HCT116 (cell line): ENCODE measurements at regions not wholly inside any gene's neighbourhood (a gene's known extent, or its start where the extent isn't known, plus 50 kb on each side); places are given as distances from the start of the nearest gene placed in this dataset.

ENCODE experiments used
- ATAC-seq: fragments of 200-7000 bp; cut with Tn5 transposase; 2 replicates; pipeline ENCODE4 v1.9.1; 2020; ENCODE audit warnings: mild to moderate bottlenecking, moderate library complexity
- BruUV-seq: library from RNA; stranded (reverse); fragments of 400-500 nt; replicated peaks from 2 replicates; lab custom pipeline; 2021; lab: Mats Ljungman, UMichigan
- CTCF ChIA-PET: fragments of 300-600 bp; sonication (Branson Sonifier 250); formaldehyde crosslinking; loops from one replicate; lab custom pipeline; 2021; ENCODE audit warnings: antibody characterized with exemption; lab: Charles Lee
- POLR2A ChIA-PET: fragments of 300-600, 350-600 bp; sonication (Branson Sonifier 250); formaldehyde crosslinking; loops from one replicate; lab custom pipeline; 2021; ENCODE audit warnings: antibody characterized with exemption; lab: Charles Lee
- RAD21 ChIA-PET, 2 experiments: fragments of 300-600 bp; sonication (Branson Sonifier 250); formaldehyde crosslinking; loops; one replicate each; lab custom pipeline; 2023; ENCODE audit warnings: low total read pairs in 2 of 2; ENCODE audit not compliant: uncharacterized antibody in 2 of 2, unreplicated experiment in 2 of 2, low non-redundant PET in 1 of 2; lab: Charles Lee
- DNase-seq: peaks from one replicate; pipeline ENCODE4 v3.0.0-alpha.2; 2010; ENCODE audit warnings: low read depth, low spot score
- H2AFZ ChIP-seq: fragments of 200-600 bp; shearing (Covaris generic), sonication (generic); 2 replicates; pipeline ENCODE4 v1.6.1; 2017; ENCODE audit warnings: low read depth, mixed run types, mixed read lengths, antibody characterized with exemption, low read length; ENCODE audit not compliant: poor library complexity, severe bottlenecking
- H3K27ac ChIP-seq: 2 replicates; pipeline ENCODE4 v1.5.1; 2012; ENCODE audit warnings: low read depth, low read length
- H3K27me3 ChIP-seq: fragments of 200-600 bp; sonication (generic); 2 replicates; pipeline ENCODE4 v1.6.1; 2016; ENCODE audit warnings: mixed run types, low read length, mixed read lengths; ENCODE audit not compliant: insufficient read depth
- H3K36me3 ChIP-seq, 2 experiments: fragments of 200-500 bp in 1 of 2; fragments of 200-600 bp in 1 of 2; sonication (Bioruptor generic) in 1 of 2; sonication (generic) in 1 of 2; 2 replicates each; pipeline versions ENCODE4 v1.5.1 to v1.6.1; 2014 to 2016; ENCODE audit warnings: low read length in 2 of 2, inconsistent platforms in 1 of 2, mixed read lengths in 1 of 2, mixed run types in 1 of 2; ENCODE audit not compliant: insufficient read depth in 2 of 2, control insufficient read depth in 1 of 2
- H3K4me1 ChIP-seq, 2 experiments: fragments of 200-600 bp in 1 of 2; sonication (generic) in 1 of 2; 2 replicates each; pipeline versions ENCODE4 v1.5.1 to v1.6.1; 2012 to 2017; ENCODE audit warnings: low read length in 2 of 2, inconsistent platforms in 1 of 2, mild to moderate bottlenecking in 1 of 2, mixed read lengths in 1 of 2, mixed run types in 1 of 2, moderate library complexity in 1 of 2; ENCODE audit not compliant: insufficient read depth in 2 of 2, control insufficient read depth in 1 of 2
- H3K4me2 ChIP-seq: fragments of 200-600 bp; sonication (generic); 2 replicates; pipeline ENCODE4 v1.6.1; 2017; ENCODE audit warnings: mixed run types, low read length, mixed read lengths
- H3K4me3 ChIP-seq, 2 experiments: fragments of 200-600 bp in 1 of 2; sonication (generic) in 1 of 2; replicated peaks in 1 of 2; 2 replicates each; pipeline ENCODE4 v1.5.1; 2011 to 2016; ENCODE audit warnings: low read length in 2 of 2, control low read depth in 1 of 2, low read depth in 1 of 2, mild to moderate bottlenecking in 1 of 2, mixed read lengths in 1 of 2, mixed run types in 1 of 2
- H3K79me2 ChIP-seq: fragments of 200-600 bp; sonication (generic); 2 replicates; pipeline ENCODE4 v1.6.1; 2017; ENCODE audit warnings: mild to moderate bottlenecking, mixed run types, low read length, moderate library complexity, mixed read lengths; ENCODE audit not compliant: insufficient read depth
- H3K9ac ChIP-seq: fragments of 200-600 bp; sonication (generic); 2 replicates; pipeline ENCODE4 v1.6.1; 2016; ENCODE audit warnings: low read length, mixed read lengths
- H3K9me2 ChIP-seq: fragments of 200-600 bp; sonication (generic), shearing (Covaris generic); 2 replicates; pipeline ENCODE4 v1.6.1; 2017; ENCODE audit warnings: mixed run types, mild to moderate bottlenecking, moderate library complexity; ENCODE audit not compliant: insufficient read depth
- H3K9me3 ChIP-seq, 2 experiments: fragments of 200-500 bp in 1 of 2; fragments of 200-600 bp in 1 of 2; sonication (Bioruptor generic) in 1 of 2; sonication (generic) in 1 of 2; 2 replicates each; pipeline ENCODE4 v1.6.1; 2014 to 2017; ENCODE audit warnings: low read length in 2 of 2, mixed read lengths in 2 of 2, inconsistent platforms in 1 of 2, low read depth in 1 of 2, mild to moderate bottlenecking in 1 of 2, mixed run types in 1 of 2, moderate library complexity in 1 of 2; ENCODE audit not compliant: control insufficient read depth in 1 of 2, insufficient read depth in 1 of 2
- H4K20me1 ChIP-seq: fragments of 200-600 bp; sonication (generic), shearing (Covaris generic); 2 replicates; pipeline ENCODE4 v1.6.1; 2017; ENCODE audit warnings: mixed run types, mild to moderate bottlenecking, moderate library complexity; ENCODE audit not compliant: insufficient read depth
- CEBPB ChIP-seq: IDR thresholded peaks from 2 replicates; pipeline ENCODE4 v1.6.1; 2012; ENCODE audit warnings: low read depth
- EGR1 ChIP-seq: IDR thresholded peaks from 2 replicates; pipeline ENCODE4 v1.6.1; 2012; ENCODE audit warnings: low read depth
- ELF1 ChIP-seq: IDR thresholded peaks from 2 replicates; pipeline ENCODE4 v1.6.1; 2012; ENCODE audit warnings: low read depth, borderline replicate concordance
- POLR2A ChIP-seq: IDR thresholded peaks from 2 replicates; pipeline ENCODE4 v1.7.0; 2011; ENCODE audit warnings: borderline replicate concordance; ENCODE audit not compliant: insufficient read depth, insufficient read length; ENCODE audit errors: extremely low read depth
- POLR2AphosphoS5 ChIP-seq: IDR thresholded peaks from 2 replicates; pipeline ENCODE4 v1.6.1; 2011; ENCODE audit warnings: mild to moderate bottlenecking, low read depth, low read length, moderate library complexity
- RAD21 ChIP-seq: IDR thresholded peaks from 2 replicates; pipeline ENCODE4 v1.6.1; 2012; ENCODE audit warnings: low read depth, mild to moderate bottlenecking
- SIN3A ChIP-seq: IDR thresholded peaks from 2 replicates; pipeline ENCODE4 v1.6.1; 2012; ENCODE audit warnings: low read depth
- SP1 ChIP-seq: IDR thresholded peaks from 2 replicates; pipeline ENCODE4 v1.6.1; 2012; ENCODE audit warnings: low read depth
- SRF ChIP-seq: IDR thresholded peaks from 2 replicates; pipeline ENCODE4 v1.6.1; 2012; ENCODE audit warnings: low read depth
- TCF7L2 ChIP-seq: IDR thresholded peaks from 2 replicates; pipeline ENCODE4 v1.7.0; 2011; ENCODE audit warnings: borderline replicate concordance, inconsistent platforms; ENCODE audit not compliant: insufficient read depth, insufficient read length; ENCODE audit errors: extremely low read depth
- YY1 ChIP-seq: IDR thresholded peaks from 2 replicates; pipeline ENCODE4 v1.6.1; 2011; ENCODE audit warnings: low read length, low read depth, moderate library complexity, mild to moderate bottlenecking; ENCODE audit not compliant: insufficient replicate concordance; ENCODE audit errors: extremely low read depth
- ZFX ChIP-seq: fragments of 450-650 bp; IDR thresholded peaks from 2 replicates; pipeline ENCODE4 v1.6.1; 2017
- ZNF274 ChIP-seq: fragments of 200-500 bp; sonication (Bioruptor generic); IDR thresholded peaks from 2 replicates; pipeline ENCODE4 v1.6.1; 2014; ENCODE audit warnings: mild to moderate bottlenecking, low read depth, low read length, inconsistent platforms
- intact Hi-C: fragments of 100-400 bp; cut with micrococcal nuclease; formaldehyde crosslinking; loops from 2 replicates; pipeline ENCODE4 v1.10.0; 2022
- TF ChIP-seq, protein P1 (sequence below): IDR thresholded peaks from 2 replicates; pipeline ENCODE4 v1.6.1; 2012
- TF ChIP-seq, protein P2 (sequence below), 3 experiments: fragments of 200-600 bp in 1 of 3; sonication (generic) in 1 of 3; IDR thresholded peaks in 2 of 3; conservative IDR thresholded peaks in 1 of 3; 2 replicates each; pipeline ENCODE4 v1.5.1; 2012 to 2017; ENCODE audit warnings: low read depth in 2 of 3, low read length in 2 of 3, antibody characterized with exemption in 1 of 3, borderline replicate concordance in 1 of 3, control low read depth in 1 of 3, mild to moderate bottlenecking in 1 of 3, mixed read lengths in 1 of 3, mixed run types in 1 of 3, moderate library complexity in 1 of 3; ENCODE audit not compliant: insufficient read depth in 1 of 3
- TF ChIP-seq, protein P3 (sequence below): IDR thresholded peaks from 2 replicates; pipeline ENCODE4 v1.6.1; 2011; ENCODE audit warnings: mild to moderate bottlenecking, low read length, moderate library complexity; ENCODE audit not compliant: insufficient replicate concordance; ENCODE audit errors: extremely low read depth
- TF ChIP-seq, protein P4 (sequence below): IDR thresholded peaks from 2 replicates; pipeline ENCODE4 v1.6.1; 2012

DNA sequence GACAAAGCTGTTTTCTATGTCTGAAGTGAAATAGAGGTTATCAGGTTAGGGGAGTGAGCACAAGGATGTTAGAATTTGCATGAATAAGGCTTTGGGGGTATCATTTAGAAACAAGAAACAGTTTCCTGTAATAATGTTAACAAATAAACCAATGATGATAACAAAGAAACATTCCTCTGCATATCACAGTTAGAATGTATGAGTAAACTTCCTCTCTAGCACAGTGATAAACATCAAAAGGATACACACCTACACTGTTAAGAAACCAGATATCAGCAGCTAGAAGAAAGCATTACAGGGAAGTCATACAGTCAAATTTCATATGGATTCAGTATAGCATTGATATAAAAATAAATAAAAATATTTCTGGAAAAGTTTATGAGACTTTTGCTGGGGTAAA lies 340.0 kb upstream of the MAGEB16 start:
- H3K4me3 ChIP-seq: no peak overlapping the region
- ChIA-PET POLR2A (no interaction called here), CTCF (no interaction called here), RAD21 (no interaction called here)
- TF ChIP-seq ELF1 (no peak), RAD21 (no peak), TCF7L2 (no peak), ZFX (no peak), POLR2AphosphoS5 (no peak), EGR1 (no peak), SRF (no peak), CEBPB (no peak), SIN3A (no peak), POLR2A (no peak), YY1 (no peak), ZNF274 (no peak), SP1 (no peak)
- TF ChIP-seq, protein P1, sequence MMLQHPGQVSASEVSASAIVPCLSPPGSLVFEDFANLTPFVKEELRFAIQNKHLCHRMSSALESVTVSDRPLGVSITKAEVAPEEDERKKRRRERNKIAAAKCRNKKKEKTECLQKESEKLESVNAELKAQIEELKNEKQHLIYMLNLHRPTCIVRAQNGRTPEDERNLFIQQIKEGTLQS: no peak
- TF ChIP-seq, protein P2, sequence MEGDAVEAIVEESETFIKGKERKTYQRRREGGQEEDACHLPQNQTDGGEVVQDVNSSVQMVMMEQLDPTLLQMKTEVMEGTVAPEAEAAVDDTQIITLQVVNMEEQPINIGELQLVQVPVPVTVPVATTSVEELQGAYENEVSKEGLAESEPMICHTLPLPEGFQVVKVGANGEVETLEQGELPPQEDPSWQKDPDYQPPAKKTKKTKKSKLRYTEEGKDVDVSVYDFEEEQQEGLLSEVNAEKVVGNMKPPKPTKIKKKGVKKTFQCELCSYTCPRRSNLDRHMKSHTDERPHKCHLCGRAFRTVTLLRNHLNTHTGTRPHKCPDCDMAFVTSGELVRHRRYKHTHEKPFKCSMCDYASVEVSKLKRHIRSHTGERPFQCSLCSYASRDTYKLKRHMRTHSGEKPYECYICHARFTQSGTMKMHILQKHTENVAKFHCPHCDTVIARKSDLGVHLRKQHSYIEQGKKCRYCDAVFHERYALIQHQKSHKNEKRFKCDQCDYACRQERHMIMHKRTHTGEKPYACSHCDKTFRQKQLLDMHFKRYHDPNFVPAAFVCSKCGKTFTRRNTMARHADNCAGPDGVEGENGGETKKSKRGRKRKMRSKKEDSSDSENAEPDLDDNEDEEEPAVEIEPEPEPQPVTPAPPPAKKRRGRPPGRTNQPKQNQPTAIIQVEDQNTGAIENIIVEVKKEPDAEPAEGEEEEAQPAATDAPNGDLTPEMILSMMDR (IDR thresholded peaks at IDR 0.05 in 2 of 3, conservative IDR thresholded peaks at IDR 0.05 in 1 of 3; ENCODE audit: borderline replicate concordance in 1 of 3, insufficient read depth in 1 of 3, low read depth in 2 of 3, low read length in 2 of 3): no peak
- TF ChIP-seq, protein P3, sequence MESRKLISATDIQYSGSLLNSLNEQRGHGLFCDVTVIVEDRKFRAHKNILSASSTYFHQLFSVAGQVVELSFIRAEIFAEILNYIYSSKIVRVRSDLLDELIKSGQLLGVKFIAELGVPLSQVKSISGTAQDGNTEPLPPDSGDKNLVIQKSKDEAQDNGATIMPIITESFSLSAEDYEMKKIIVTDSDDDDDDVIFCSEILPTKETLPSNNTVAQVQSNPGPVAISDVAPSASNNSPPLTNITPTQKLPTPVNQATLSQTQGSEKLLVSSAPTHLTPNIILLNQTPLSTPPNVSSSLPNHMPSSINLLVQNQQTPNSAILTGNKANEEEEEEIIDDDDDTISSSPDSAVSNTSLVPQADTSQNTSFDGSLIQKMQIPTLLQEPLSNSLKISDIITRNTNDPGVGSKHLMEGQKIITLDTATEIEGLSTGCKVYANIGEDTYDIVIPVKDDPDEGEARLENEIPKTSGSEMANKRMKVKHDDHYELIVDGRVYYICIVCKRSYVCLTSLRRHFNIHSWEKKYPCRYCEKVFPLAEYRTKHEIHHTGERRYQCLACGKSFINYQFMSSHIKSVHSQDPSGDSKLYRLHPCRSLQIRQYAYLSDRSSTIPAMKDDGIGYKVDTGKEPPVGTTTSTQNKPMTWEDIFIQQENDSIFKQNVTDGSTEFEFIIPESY: no peak
- TF ChIP-seq, protein P4, sequence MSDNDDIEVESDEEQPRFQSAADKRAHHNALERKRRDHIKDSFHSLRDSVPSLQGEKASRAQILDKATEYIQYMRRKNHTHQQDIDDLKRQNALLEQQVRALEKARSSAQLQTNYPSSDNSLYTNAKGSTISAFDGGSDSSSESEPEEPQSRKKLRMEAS: no peak
- no peak for DNase-seq
- no peak for ATAC-seq
- H3K4me2 ChIP-seq: no peak overlapping the region
- H4K20me1 ChIP-seq: no peaks in the 10 kb centered on the region
- H3K4me1 ChIP-seq: no peaks in the 10 kb centered on the region
- no peaks in the 10 kb centered on the region for H3K79me2 ChIP-seq
- no peak overlapping the region for H2AFZ ChIP-seq
- H3K9ac ChIP-seq: no peak overlapping the region
- H3K9me2 ChIP-seq: no peaks in the 10 kb centered on the region
- intact Hi-C loops: no loop called here
- no TSS peak for BruUV-seq
- H3K27me3 ChIP-seq: no peaks in the 10 kb centered on the region
- H3K36me3 ChIP-seq: no peaks in the 10 kb centered on the region
- no peak overlapping the region for H3K27ac ChIP-seq
- H3K9me3 ChIP-seq: no peaks in the 10 kb centered on the region
